Hepatocyte (in vitro differentiated cells): ENCODE measurements at regions not wholly inside any gene's neighbourhood (a gene's known extent, or its start where the extent isn't known, plus 50 kb on each side); places are given as distances from the start of the nearest gene placed in this dataset.

Experiments used
- CTCF ChIP-seq: fragments of 200-600 bp; sonication (generic); IDR thresholded peaks from 2 replicates; pipeline ENCODE4 v1.5.1; 2016; ENCODE audit warnings: antibody characterized with exemption, mild to moderate bottlenecking; ENCODE audit not compliant: poor library complexity
- EZH2 ChIP-seq: fragments of 200-600 bp; sonication (generic); IDR thresholded peaks from 2 replicates; pipeline ENCODE4 v1.6.1; 2016; ENCODE audit warnings: antibody characterized with exemption, mild to moderate bottlenecking, borderline replicate concordance
- EZH2phosphoT487 ChIP-seq: fragments of 200-600 bp; sonication (generic); IDR thresholded peaks from one replicate; pipeline ENCODE4 v1.6.1; 2018; ENCODE audit warnings: antibody characterized with exemption, mild to moderate bottlenecking, low read depth, moderate library complexity; ENCODE audit not compliant: unreplicated experiment, severe bottlenecking

- no peak for TF ChIP-seq CTCF
- TF ChIP-seq EZH2phosphoT487, result no peak
- no peak for TF ChIP-seq EZH2
Measured at GRCh38 chr20:57959018-57959417, 249.2 kb upstream of the PMEPA1 start.
